ENCODE measurements at regions not wholly inside any gene's neighbourhood (a gene's known extent, or its start where the extent isn't known, plus 50 kb on each side); places are given as distances from the start of the nearest gene placed in this dataset.

GRCh38 chr11:98952107-98952506 lies 68.6 kb upstream of the CNTN5 start:
- TF ChIP-seq CTCF (IDR thresholded peaks at IDR 0.05) (no peak), POLR2A (IDR thresholded peaks at IDR 0.05) (no peak), POLR2AphosphoS5 (IDR thresholded peaks at IDR 0.05) (no peak), EP300 (IDR thresholded peaks at IDR 0.05; ENCODE audit: low read depth) (no peak)
